Small intestine (tissue), 7 donors: ENCODE measurements at regions not wholly inside any gene's neighbourhood (a gene's known extent, or its start where the extent isn't known, plus 50 kb on each side); places are given as distances from the start of the nearest gene placed in this dataset.
"Not testable (repeated sequence)": the region's sequence is repeated elsewhere in the genome, so short reads cannot be mapped to it uniquely, and the experiment has no call there.

ENCODE experiments used
- DNase-seq, 2 donors: peaks; one replicate each; pipeline versions ENCODE4 v3.0.0 to v3.0.0-alpha.2; 2013
- FAIRE-seq: peaks from 2 replicates; lab custom pipeline; 2012; peaks lifted over from hg19 to GRCh38; lab: Jason Lieb, UNC
- H3K27ac ChIP-seq, 3 donors: one replicate each; pipeline ENCODE4 v1.5.1; 2013; ENCODE audit warnings: low read length in 2 of 3, mild to moderate bottlenecking in 2 of 3, control low read depth in 1 of 3, inconsistent platforms in 1 of 3, low read depth in 1 of 3, moderate library complexity in 1 of 3
- H3K27me3 ChIP-seq, 3 donors: one replicate each; pipeline ENCODE4 v1.6.1; 2013; ENCODE audit warnings: low read length in 3 of 3, inconsistent platforms in 1 of 3; ENCODE audit not compliant: control insufficient read depth in 3 of 3, insufficient read depth in 3 of 3
- H3K36me3 ChIP-seq, 3 donors: one replicate each; pipeline ENCODE4 v1.6.1; 2013; ENCODE audit warnings: low read length in 3 of 3, inconsistent platforms in 1 of 3, low read depth in 1 of 3, mild to moderate bottlenecking in 1 of 3, moderate library complexity in 1 of 3; ENCODE audit not compliant: control insufficient read depth in 3 of 3, insufficient read depth in 2 of 3
- H3K4me1 ChIP-seq, 3 donors: one replicate each; pipeline ENCODE4 v1.6.1; 2013; ENCODE audit warnings: low read length in 2 of 3, inconsistent platforms in 1 of 3, low read depth in 1 of 3, mild to moderate bottlenecking in 1 of 3, moderate library complexity in 1 of 3; ENCODE audit not compliant: control insufficient read depth in 3 of 3, insufficient read depth in 2 of 3
- H3K4me3 ChIP-seq, 3 donors: one replicate each; pipeline ENCODE4 v1.5.1; 2013; ENCODE audit warnings: low read length in 3 of 3, control low read depth in 1 of 3, inconsistent platforms in 1 of 3, low read depth in 1 of 3, mild to moderate bottlenecking in 1 of 3, moderate library complexity in 1 of 3
- H3K9me3 ChIP-seq, 2 donors: one replicate each; pipeline ENCODE4 v1.6.1; 2013; ENCODE audit warnings: low read depth in 1 of 2, low read length in 1 of 2; ENCODE audit not compliant: control insufficient read depth in 2 of 2, insufficient read depth in 1 of 2
- whole genome bisulfite sequencing, 3 donors: extraction: QIAGEN DNeasy Blood & Tissue Kit; methylation state at CpG; one replicate each; pipeline ENCODE4 v1.1.7; 2013; 5-methylcytosine and 5-hydroxymethylcytosine counted together
- donor health status: healthy with polysubstance abuse.
- donor health status: control.
- donor health status: control.
- donor health status: Bipolar disorder and iron deficiency.
- donor health status: healthy.

DNA sequence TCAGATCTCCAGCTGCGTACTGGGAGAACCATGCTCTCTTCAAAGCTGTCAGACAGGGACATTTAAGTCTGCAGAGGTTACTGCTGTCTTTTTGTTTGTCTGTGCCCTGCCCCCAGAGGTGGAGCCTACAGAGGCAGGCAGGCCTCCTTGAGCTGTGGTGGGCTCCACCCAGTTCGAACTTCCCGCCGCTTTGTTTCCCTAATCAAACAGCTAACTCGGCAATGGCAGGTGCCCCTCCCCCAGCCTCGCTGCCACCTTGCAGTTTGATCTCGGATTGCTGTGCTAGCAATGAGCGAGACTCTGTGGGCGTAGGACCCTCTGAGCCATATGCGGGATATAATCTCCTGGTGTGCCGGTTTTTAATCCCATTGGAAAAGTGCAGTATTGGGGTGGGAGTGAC lies 387.1 kb downstream of the MLLT3 start:
- H3K27ac ChIP-seq, H3K9me3 ChIP-seq, FAIRE-seq, DNase-seq, H3K36me3 ChIP-seq, H3K27me3 ChIP-seq, H3K4me1 ChIP-seq, H3K4me3 ChIP-seq: not testable (repeated sequence)
- WGBS, 3 donors = 92 to 96% (median 93%) methylated on average over 11 of the region's 11 CpGs

DNA sequence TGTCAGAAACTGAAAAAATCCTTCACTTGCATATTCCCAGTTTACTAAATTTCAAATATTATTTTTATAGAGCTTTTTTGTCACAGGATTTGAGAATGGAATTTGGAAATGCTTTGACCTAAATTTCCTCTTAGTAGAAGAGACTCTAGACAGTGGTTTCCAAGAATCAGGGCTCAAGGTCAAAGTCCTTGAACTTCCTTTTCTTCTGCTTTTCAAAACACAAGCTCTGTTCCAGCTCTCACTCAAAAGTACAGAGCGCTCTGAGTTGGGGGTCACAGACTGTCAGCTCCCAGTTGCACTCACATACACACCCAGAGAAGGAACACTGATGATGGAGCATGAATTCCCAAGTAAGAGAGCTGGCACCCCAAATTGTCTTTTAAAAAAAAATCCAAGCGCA lies 394.2 kb downstream of the MLLT3 start:
- FAIRE-seq = no peak
- no peak for DNase-seq
- no peaks in the 10 kb centered on the region for H3K4me1 ChIP-seq
- WGBS, 3 donors = 82 to 93% (median 88%) methylated on average over 2 of the region's 2 CpGs
- no peak overlapping the region for H3K27ac ChIP-seq
- no peaks in the 10 kb centered on the region for H3K27me3 ChIP-seq
- H3K4me3 ChIP-seq = no peak overlapping the region
- no peaks in the 10 kb centered on the region for H3K9me3 ChIP-seq
- no peaks in the 10 kb centered on the region for H3K36me3 ChIP-seq

DNA sequence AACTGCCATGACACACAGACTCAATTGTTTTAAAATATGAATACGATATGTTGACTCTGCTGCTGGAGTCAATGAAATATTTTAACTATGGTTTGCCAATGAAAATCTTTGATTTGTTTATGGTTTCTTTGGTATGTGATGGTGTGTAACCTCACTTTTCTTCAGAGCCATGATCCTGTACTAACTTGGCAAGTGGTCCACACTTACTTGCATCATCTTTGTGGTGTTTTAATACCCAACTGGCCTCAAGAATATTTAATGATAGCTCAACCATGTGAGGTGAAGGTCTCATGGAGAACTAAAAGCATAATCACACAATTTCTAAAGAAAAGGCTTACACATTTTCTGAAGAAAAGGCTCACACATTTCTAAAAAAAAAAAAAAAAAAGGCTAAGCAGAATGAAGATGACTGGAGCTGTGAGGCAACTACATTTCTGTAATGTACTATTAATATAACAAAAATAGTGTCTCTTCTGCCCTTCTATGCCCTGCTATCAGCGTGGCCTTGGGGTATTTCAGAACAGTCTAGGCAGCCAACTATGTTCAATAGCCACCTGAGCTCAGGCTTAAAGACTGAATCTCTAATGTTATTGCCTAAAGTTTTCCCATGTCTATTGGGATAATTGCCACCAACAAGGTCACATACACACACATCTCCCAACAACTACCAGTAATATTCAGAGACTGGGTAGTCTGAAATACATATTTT lies 395.0 kb downstream of the MLLT3 start:
- no peak for FAIRE-seq

DNA sequence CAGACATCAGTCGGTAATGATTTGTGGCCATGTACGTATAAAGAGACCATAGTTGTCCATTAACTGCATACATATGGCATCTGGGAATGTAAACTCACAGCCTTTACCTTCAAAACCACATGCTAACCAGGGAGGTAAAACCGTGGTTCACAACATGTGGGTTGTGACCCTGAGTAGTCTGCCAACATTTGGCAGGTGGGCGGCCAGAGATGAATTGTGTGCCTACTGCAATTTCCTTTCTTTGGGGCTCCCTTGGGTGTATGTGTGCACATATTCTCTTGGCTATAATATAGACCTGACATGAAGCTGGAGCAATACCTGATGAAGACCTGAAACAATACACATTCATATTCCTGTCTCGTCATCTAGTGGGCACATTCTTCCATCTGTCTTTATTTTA lies 396.0 kb downstream of the MLLT3 start:
- FAIRE-seq = no peak
- DNase-seq = no peak
- H3K27me3 ChIP-seq = no peaks in the 10 kb centered on the region
- H3K36me3 ChIP-seq = no peaks in the 10 kb centered on the region
- no peaks in the 10 kb centered on the region for H3K9me3 ChIP-seq
- 74 to 84% (median 82%) methylated on average over 5 of the region's 5 CpGs for WGBS, 3 donors
- H3K4me1 ChIP-seq = no peaks in the 10 kb centered on the region
- no peak overlapping the region for H3K27ac ChIP-seq
- no peak overlapping the region for H3K4me3 ChIP-seq

More for the DNA sequence above, 395.0 kb downstream of the MLLT3 start:
- WGBS, 3 donors = 32 to 46% (median 37%) methylated on average over 2 of the region's 2 CpGs
- H3K36me3 ChIP-seq = no peaks in the 10 kb centered on the region
- no peak overlapping the region for H3K4me3 ChIP-seq
- H3K9me3 ChIP-seq = no peaks in the 10 kb centered on the region
- H3K27me3 ChIP-seq = no peaks in the 10 kb centered on the region
- no peak overlapping the region for H3K27ac ChIP-seq
- no peaks in the 10 kb centered on the region for H3K4me1 ChIP-seq
- DNase-seq = no peak

DNA sequence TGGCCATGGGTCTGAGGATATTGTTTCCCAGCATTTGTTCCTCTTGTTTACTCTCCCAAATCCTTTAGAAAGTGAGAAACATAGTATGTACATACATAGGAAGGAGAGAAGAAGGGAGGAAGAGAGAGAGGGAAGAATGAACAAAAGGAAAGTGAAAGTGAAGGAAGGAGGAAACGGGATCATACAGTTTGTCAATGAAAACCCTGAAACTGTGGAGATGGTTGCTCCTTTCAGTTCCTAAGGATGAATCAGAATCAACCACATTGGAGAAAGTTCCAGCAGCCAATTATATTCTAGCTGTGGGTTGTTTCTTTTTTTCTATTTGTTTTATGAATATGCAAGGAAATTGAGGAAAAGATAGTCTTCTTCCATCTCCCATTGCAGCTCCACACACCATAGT lies 396.5 kb downstream of the MLLT3 start:
- Histone ChIP-seq H3K27ac (no peak overlapping the region), H3K4me3 (no peak overlapping the region), H3K27me3 (no peaks in the 10 kb centered on the region), H3K9me3 (no peaks in the 10 kb centered on the region), H3K4me1 (no peaks in the 10 kb centered on the region), H3K36me3 (no peaks in the 10 kb centered on the region)
- DNase-seq (peak in 1 of 2 donors; percentile 14), FAIRE-seq (no peak)
- 41 to 64% (median 41%) methylated on average over 1 of the region's 1 CpG for WGBS, 3 donors

DNA sequence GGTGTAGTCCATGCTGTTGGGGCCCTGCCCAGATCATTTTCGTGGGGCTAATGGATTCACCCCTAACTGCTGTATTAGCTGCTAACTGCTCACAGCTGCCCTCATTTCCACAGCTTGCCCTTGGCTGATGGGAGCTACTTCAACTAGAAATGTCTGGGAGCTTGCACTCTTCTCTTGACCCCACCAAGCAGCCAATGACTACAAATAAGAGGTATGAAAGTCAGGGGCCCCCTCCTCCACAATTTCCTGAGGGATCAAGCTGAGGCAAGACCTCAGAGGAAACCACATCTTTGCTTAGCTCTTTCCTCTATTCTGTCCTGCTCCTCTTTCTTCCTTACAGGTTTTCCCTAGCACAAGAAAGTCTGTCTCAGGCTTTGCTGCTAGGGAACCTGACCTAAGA lies 397.5 kb downstream of the MLLT3 start:
- Histone ChIP-seq H3K27me3 (no peaks in the 10 kb centered on the region), H3K9me3 (no peaks in the 10 kb centered on the region), H3K36me3 (no peaks in the 10 kb centered on the region), H3K4me1 (no peaks in the 10 kb centered on the region), H3K4me3 (no peak overlapping the region), H3K27ac (no peak overlapping the region)
- WGBS, 3 donors = 8 to 67% (median 63%) methylated on average over 1 of the region's 1 CpG
- DNase-seq (no peak), FAIRE-seq (no peak)

DNA sequence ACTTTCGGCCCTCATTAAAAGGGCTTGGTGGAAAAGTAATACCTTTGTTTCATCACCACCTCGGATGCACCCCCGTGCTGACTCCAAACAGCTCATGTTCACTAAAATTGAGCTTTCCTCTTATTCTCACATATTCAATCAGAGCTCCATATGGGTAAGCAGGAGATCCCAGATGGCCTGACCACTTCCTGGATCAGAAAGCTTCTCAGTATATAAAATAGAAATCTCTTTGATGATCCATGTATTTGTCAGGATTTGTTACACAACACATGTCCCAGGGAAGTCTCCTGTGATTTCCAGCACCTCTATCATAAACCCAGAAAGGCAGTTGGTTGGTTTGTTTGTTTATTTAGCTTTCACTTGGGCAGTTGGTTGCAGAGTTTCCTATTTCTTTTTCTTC lies 402.0 kb downstream of the MLLT3 start:
- WGBS, 3 donors = 91 to 97% (median 91%) methylated on average over 3 of the region's 3 CpGs
- H3K4me1 ChIP-seq = peaks cover 0 to 9% (median 0%) of the 10 kb centered on the region in 3 donors
- DNase-seq = no peak
- H3K9me3 ChIP-seq = no peaks in the 10 kb centered on the region
- no peak overlapping the region for H3K4me3 ChIP-seq
- no peaks in the 10 kb centered on the region for H3K36me3 ChIP-seq
- H3K27me3 ChIP-seq = no peaks in the 10 kb centered on the region
- FAIRE-seq = no peak
- no peak overlapping the region for H3K27ac ChIP-seq

DNA sequence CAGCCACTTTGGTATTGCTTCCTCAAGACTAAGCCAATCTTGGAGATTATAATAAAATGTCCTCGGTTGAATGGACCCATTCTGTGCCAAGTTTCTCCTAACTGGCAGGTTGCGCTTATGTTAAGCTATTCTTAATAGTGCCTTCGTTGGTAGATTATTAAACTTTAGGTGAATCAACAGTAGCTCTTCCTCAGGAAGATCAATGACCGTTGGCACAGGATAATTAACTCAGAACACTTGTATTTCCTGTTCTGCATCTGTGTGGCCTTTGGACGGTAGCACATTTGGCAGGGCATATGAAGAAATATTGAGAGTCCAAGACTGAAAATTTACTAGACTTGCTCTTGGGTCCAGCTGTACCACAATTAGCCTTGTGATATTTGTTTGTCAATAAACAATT lies 402.9 kb downstream of the MLLT3 start:
- peaks cover 0 to 9% (median 0%) of the 10 kb centered on the region in 3 donors for H3K4me1 ChIP-seq
- H3K36me3 ChIP-seq = no peaks in the 10 kb centered on the region
- no peaks in the 10 kb centered on the region for H3K27me3 ChIP-seq
- DNase-seq (peak; percentile 81 to 82), FAIRE-seq (no peak)
- WGBS, 3 donors = 13 to 50% (median 30%) methylated on average over 5 of the region's 5 CpGs
- H3K9me3 ChIP-seq = no peaks in the 10 kb centered on the region
- H3K4me3 ChIP-seq = no peak overlapping the region
- H3K27ac ChIP-seq = no peak overlapping the region

DNA sequence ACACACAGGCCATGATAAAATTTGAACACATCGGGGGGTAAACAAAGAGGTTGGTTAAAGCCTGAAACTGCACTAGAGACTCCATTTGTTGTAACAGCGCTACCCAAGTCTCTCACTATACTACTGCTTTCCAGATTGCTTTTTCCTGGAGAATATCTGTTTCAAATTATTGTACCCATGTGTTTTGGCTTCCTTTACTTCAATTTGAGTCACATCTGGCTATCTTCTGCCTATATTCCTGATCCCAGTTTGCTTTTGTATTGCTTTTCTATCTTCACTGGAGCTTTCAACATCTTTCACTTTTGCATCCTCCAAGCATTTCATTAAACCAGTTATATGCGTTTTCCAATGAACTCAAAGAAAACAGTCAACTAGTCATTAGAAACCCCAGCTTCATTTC lies 404.7 kb downstream of the MLLT3 start:
- H3K4me1 ChIP-seq = peaks cover 0 to 9% (median 0%) of the 10 kb centered on the region in 3 donors
- no peak for FAIRE-seq

More for the DNA sequence above, 404.7 kb downstream of the MLLT3 start:
- Histone ChIP-seq H3K9me3 (no peaks in the 10 kb centered on the region), H3K27me3 (no peaks in the 10 kb centered on the region), H3K27ac (no peak overlapping the region), H3K36me3 (no peaks in the 10 kb centered on the region), H3K4me3 (no peak overlapping the region)
- 80 to 91% (median 80%) methylated on average over 3 of the region's 3 CpGs for WGBS, 3 donors
- no peak for DNase-seq
